Thyroid gland (tissue), 4 donors: ENCODE measurements at regions not wholly inside any gene's neighbourhood (a gene's known extent, or its start where the extent isn't known, plus 50 kb on each side); places are given as distances from the start of the nearest gene placed in this dataset.

Source experiments
- POLR2A ChIP-seq, 2 donors: fragments of 450-650 bp; IDR thresholded peaks; one replicate each; pipeline ENCODE4 v1.6.1; 2017; ENCODE audit warnings: antibody characterized with exemption in 2 of 2, mild to moderate bottlenecking in 2 of 2, moderate library complexity in 1 of 2
- TF ChIP-seq, protein P1 (sequence below), 6 experiments: fragments of 200-600 bp in 3 of 6; fragments of 450-650 bp in 3 of 6; sonication (generic) in 3 of 6; IDR thresholded peaks; one replicate each; pipeline ENCODE4 v1.5.1; 2016 to 2019; ENCODE audit warnings: antibody characterized with exemption in 6 of 6, mild to moderate bottlenecking in 2 of 6, inconsistent platforms in 1 of 6, moderate library complexity in 1 of 6

DNA sequence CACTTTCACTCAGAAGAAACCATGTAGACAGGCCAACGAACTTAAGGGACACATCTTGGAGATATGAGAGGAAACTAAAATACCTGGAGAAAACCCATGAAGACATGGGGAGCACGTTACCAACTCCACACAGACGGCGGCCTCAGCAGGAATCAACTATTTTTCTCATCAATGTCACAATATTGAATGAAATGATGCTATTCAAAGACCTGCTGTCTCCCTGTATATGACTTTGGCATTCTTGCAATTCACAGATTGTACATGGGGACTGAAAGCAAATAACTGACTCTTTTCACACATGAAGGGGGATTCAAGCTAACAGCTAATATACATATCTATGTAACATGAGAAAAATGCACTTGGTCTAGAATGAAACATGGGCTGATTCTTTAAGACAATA, 869.0 kb downstream of the NXPH1 start:
- TF ChIP-seq POLR2A (IDR thresholded peaks at IDR 0.05) = no peak
- TF ChIP-seq, protein P1, sequence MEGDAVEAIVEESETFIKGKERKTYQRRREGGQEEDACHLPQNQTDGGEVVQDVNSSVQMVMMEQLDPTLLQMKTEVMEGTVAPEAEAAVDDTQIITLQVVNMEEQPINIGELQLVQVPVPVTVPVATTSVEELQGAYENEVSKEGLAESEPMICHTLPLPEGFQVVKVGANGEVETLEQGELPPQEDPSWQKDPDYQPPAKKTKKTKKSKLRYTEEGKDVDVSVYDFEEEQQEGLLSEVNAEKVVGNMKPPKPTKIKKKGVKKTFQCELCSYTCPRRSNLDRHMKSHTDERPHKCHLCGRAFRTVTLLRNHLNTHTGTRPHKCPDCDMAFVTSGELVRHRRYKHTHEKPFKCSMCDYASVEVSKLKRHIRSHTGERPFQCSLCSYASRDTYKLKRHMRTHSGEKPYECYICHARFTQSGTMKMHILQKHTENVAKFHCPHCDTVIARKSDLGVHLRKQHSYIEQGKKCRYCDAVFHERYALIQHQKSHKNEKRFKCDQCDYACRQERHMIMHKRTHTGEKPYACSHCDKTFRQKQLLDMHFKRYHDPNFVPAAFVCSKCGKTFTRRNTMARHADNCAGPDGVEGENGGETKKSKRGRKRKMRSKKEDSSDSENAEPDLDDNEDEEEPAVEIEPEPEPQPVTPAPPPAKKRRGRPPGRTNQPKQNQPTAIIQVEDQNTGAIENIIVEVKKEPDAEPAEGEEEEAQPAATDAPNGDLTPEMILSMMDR (IDR thresholded peaks at IDR 0.05) = no peak
